Endothelial cell of umbilical vein (primary cell): ENCODE measurements at regions not wholly inside any gene's neighbourhood (a gene's known extent, or its start where the extent isn't known, plus 50 kb on each side); places are given as distances from the start of the nearest gene placed in this dataset.

Source experiments
- BruUV-seq: library from RNA; stranded (reverse); fragments of 400-500 nt; replicated peaks from 2 replicates; lab custom pipeline; 2021; lab: Mats Ljungman, UMichigan
- CTCF ChIA-PET: fragments of 300-600, 350-600 bp; sonication (Branson Sonifier 250); formaldehyde crosslinking; loops from one replicate; lab custom pipeline; 2021; ENCODE audit warnings: antibody characterized with exemption, inconsistent platforms; lab: Charles Lee
- POLR2A ChIA-PET: fragments of 300-600, 350-600 bp; sonication (Branson Sonifier 250); formaldehyde crosslinking; loops from one replicate; lab custom pipeline; 2021; ENCODE audit warnings: antibody characterized with exemption, inconsistent platforms; lab: Charles Lee
- DNase-seq: peaks from one replicate; pipeline ENCODE4 v3.0.0-alpha.2; 2011; ENCODE audit warnings: low read depth, low spot score
- FAIRE-seq: peaks from 2 replicates; lab custom pipeline; 2011; peaks lifted over from hg19 to GRCh38; lab: Jason Lieb, UNC
- H2AFZ ChIP-seq: 2 replicates; pipeline ENCODE4 v1.6.0; 2012; ENCODE audit warnings: low read depth, low read length, control low read depth, inconsistent platforms
- H3K27ac ChIP-seq: 2 replicates; pipeline ENCODE4 v1.5.1; 2011; ENCODE audit warnings: low read depth, mild to moderate bottlenecking, control low read depth, low read length, moderate library complexity; ENCODE audit not compliant: insufficient read depth
- H3K27me3 ChIP-seq, 2 experiments: 2 replicates each; pipeline versions ENCODE4 v1.6.0 to v1.6.1; 2011; ENCODE audit warnings: low read length in 2 of 2, mixed read lengths in 1 of 2; ENCODE audit not compliant: control insufficient read depth in 2 of 2, insufficient read depth in 2 of 2
- H3K36me3 ChIP-seq, 2 experiments: 2 replicates in 1 of 2; 3 replicates in 1 of 2; pipeline ENCODE4 v1.5.1; 2011; ENCODE audit warnings: low read length in 2 of 2, mild to moderate bottlenecking in 1 of 2, moderate library complexity in 1 of 2; ENCODE audit not compliant: control insufficient read depth in 2 of 2, insufficient read depth in 2 of 2; ENCODE audit errors: extremely low read depth in 1 of 2
- H3K4me1 ChIP-seq: 3 replicates; pipeline ENCODE4 v1.5.1; 2011; ENCODE audit warnings: mild to moderate bottlenecking, low read length; ENCODE audit not compliant: control insufficient read depth, insufficient read depth; ENCODE audit errors: extremely low read depth
- H3K4me2 ChIP-seq: 2 replicates; pipeline ENCODE4 v1.6.1; 2011; ENCODE audit warnings: low read length, control low read depth, mixed read lengths; ENCODE audit not compliant: insufficient read depth
- H3K4me3 ChIP-seq, 3 experiments: fragments of 200-600 bp in 1 of 3; sonication (generic), shearing (Covaris generic) in 1 of 3; replicated peaks in 1 of 3; 2 replicates each; pipeline ENCODE4 v1.5.1; 2011 to 2016; ENCODE audit warnings: control low read depth in 3 of 3, low read length in 3 of 3, mild to moderate bottlenecking in 2 of 3, inconsistent platforms in 1 of 3, low read depth in 1 of 3, moderate library complexity in 1 of 3; ENCODE audit not compliant: insufficient read depth in 1 of 3
- H3K79me2 ChIP-seq: 2 replicates; pipeline ENCODE4 v1.6.0; 2012; ENCODE audit warnings: low read length, inconsistent platforms; ENCODE audit not compliant: control insufficient read depth, insufficient read depth
- H3K9ac ChIP-seq: replicated peaks from 2 replicates; pipeline ENCODE3; 2011; ENCODE audit warnings: low read length, control low read depth; ENCODE audit not compliant: insufficient read depth; ENCODE audit errors: extremely low read depth
- H3K9me1 ChIP-seq: replicated peaks from 3 replicates; pipeline ENCODE4 v1.6.0; 2011; ENCODE audit warnings: mild to moderate bottlenecking, low read length; ENCODE audit not compliant: control insufficient read depth, insufficient read depth; ENCODE audit errors: extremely low read depth
- H3K9me3 ChIP-seq: replicated peaks from 2 replicates; pipeline ENCODE4 v1.5.1; 2012; ENCODE audit warnings: low read length, inconsistent platforms; ENCODE audit not compliant: control insufficient read depth, insufficient read depth
- H4K20me1 ChIP-seq: replicated peaks from 2 replicates; pipeline ENCODE3; 2011; ENCODE audit warnings: mild to moderate bottlenecking, low read length; ENCODE audit not compliant: control insufficient read depth, insufficient read depth; ENCODE audit errors: extremely low read depth
- GATA2 ChIP-seq: IDR thresholded peaks from 2 replicates; pipeline ENCODE4 v1.7.0; 2011; ENCODE audit warnings: low read depth, mild to moderate bottlenecking, moderate library complexity, mixed read lengths, low read length; ENCODE audit not compliant: insufficient read length, insufficient read depth
- MYC ChIP-seq: IDR thresholded peaks from one replicate; pipeline ENCODE4 v1.6.1; 2011; ENCODE audit warnings: mild to moderate bottlenecking, low read depth, low read length
- POLR2A ChIP-seq: IDR thresholded peaks from 2 replicates; pipeline ENCODE4 v1.6.1; 2012; ENCODE audit warnings: low read depth, mild to moderate bottlenecking, control low read depth, low read length
- POLR2AphosphoS5 ChIP-seq: IDR thresholded peaks from 2 replicates; pipeline ENCODE4 v1.6.1; 2012; ENCODE audit warnings: low read depth, mild to moderate bottlenecking, control low read depth, low read length, moderate library complexity; ENCODE audit not compliant: insufficient read depth
- dilution Hi-C: fragments of 300-500 bp; cut with MboI; formaldehyde crosslinking; loops from one replicate; pipeline ENCODE4 v1.15.0; 2019; ENCODE audit warnings: low sequenced_read_pairs; ENCODE audit not compliant: extremely low pct_ligation_motif_present
- intact Hi-C: fragments of 100-400 bp; cut with micrococcal nuclease; formaldehyde crosslinking; loops from one replicate; pipeline ENCODE4 v1.10.0; 2022

- ChIA-PET CTCF (no interaction called here), POLR2A (no interaction called here)
- dilution Hi-C loops (no loop called here), intact Hi-C loops (no loop called here)
- Histone ChIP-seq H3K79me2 (no peaks in the 10 kb centered on the region), H3K27me3 (no peaks in the 10 kb centered on the region), H3K4me2 (no peak overlapping the region), H3K36me3 (no peaks in the 10 kb centered on the region), H3K4me3 (no peak overlapping the region), H3K9me1 (no peaks in the 10 kb centered on the region), H3K4me1 (no peaks in the 10 kb centered on the region), H3K27ac (no peak overlapping the region), H4K20me1 (no peaks in the 10 kb centered on the region), H3K9ac (no peak overlapping the region), H3K9me3 (no peaks in the 10 kb centered on the region), H2AFZ (no peak overlapping the region)
- DNase-seq = no peak
- no peak for FAIRE-seq
- no TSS peak for BruUV-seq
- no peak for TF ChIP-seq MYC
- no peak for TF ChIP-seq POLR2A
- no peak for TF ChIP-seq POLR2AphosphoS5
Observed at GRCh38 chr21:15260604-15261003, 195.8 kb upstream of the NRIP1 start.

DNA sequence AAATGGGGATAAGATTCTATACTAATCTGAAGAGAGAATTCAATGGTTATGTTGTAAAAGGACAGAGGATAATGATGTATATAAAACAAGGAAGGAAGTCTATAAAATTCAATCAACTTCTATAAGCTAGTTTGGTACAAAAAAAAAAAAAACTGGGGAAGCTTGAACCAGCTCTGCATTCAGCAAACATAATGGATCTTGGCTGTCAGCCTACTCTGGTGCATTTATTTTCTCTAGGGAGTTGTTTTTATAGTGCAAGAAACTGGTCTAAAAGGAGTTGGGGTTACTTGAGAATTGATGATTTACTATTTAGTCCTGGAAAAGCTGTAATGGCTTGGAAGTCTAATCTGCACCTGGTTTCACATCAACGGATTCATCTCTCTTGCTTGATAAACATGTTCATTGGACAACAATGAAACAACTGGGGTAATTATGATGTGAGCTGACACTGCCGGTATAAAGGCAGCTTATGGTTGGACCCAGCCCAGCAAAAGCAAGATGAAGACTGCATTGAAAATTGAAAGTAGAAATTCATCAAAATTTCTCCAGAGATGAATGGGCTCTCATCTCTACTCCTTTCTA lies 199.4 kb upstream of the NRIP1 start:
- H3K79me2 ChIP-seq = no peaks in the 10 kb centered on the region
- no peaks in the 10 kb centered on the region for H3K27me3 ChIP-seq
- dilution Hi-C loops = no loop called here
- H3K4me3 ChIP-seq = no peak overlapping the region
- ChIA-PET POLR2A (no interaction called here), CTCF (interaction anchor here (1.5 kb wide), 1 partner anchor 400 kb away, joined by 3 read pairs; no protein-coding TSS in a partner anchor)
- H3K4me2 ChIP-seq = no peak overlapping the region
- no peaks in the 10 kb centered on the region for H4K20me1 ChIP-seq
- no peak overlapping the region for H3K9ac ChIP-seq
- no TSS peak for BruUV-seq
- no peak for TF ChIP-seq POLR2A
- no peak for TF ChIP-seq GATA2
- TF ChIP-seq MYC = no peak
- H3K9me3 ChIP-seq = no peaks in the 10 kb centered on the region
- intact Hi-C loops = no loop called here
- no peak overlapping the region for H2AFZ ChIP-seq
- no peaks in the 10 kb centered on the region for H3K36me3 ChIP-seq
- H3K4me1 ChIP-seq = no peaks in the 10 kb centered on the region
- FAIRE-seq (no peak), DNase-seq (no peak)
- no peaks in the 10 kb centered on the region for H3K9me1 ChIP-seq
- no peak overlapping the region for H3K27ac ChIP-seq
